Activated naive CD4-positive, alpha-beta T cell treated with anti-CD3 and anti-CD28 coated beads, Interleukin-2, amount 10 ng/mL, durations not matched to agents 7 days and 5 days (primary cell): ENCODE measurements at regions not wholly inside any gene's neighbourhood (a gene's known extent, or its start where the extent isn't known, plus 50 kb on each side); places are given as distances from the start of the nearest gene placed in this dataset.

Source experiments
- CTCF ChIA-PET: fragments of 350-600 bp; sonication (Branson Sonifier 250); formaldehyde crosslinking; loops from one replicate; lab custom pipeline; 2021; ENCODE audit warnings: antibody characterized with exemption; lab: Charles Lee
- DNase-seq: peaks from one replicate; pipeline ENCODE4 v3.0.0-alpha.2; 2020
- H3K27ac Mint-ChIP-seq: one replicate; pipeline ENCODE4 v1.8.0; 2021; ENCODE audit warnings: mild to moderate bottlenecking, moderate library complexity, mixed read lengths
- H3K27me3 Mint-ChIP-seq: one replicate; pipeline ENCODE4 v1.8.0; 2021; ENCODE audit warnings: mild to moderate bottlenecking, mixed read lengths
- H3K36me3 Mint-ChIP-seq: one replicate; pipeline ENCODE4 v1.8.0; 2021; ENCODE audit warnings: mixed read lengths
- H3K4me1 Mint-ChIP-seq: one replicate; pipeline ENCODE4 v1.8.0; 2021; ENCODE audit warnings: mixed read lengths
- H3K4me3 Mint-ChIP-seq: one replicate; pipeline ENCODE4 v1.8.0; 2021; ENCODE audit warnings: mild to moderate bottlenecking, moderate library complexity, mixed read lengths
- H3K9me3 Mint-ChIP-seq: one replicate; pipeline ENCODE4 v1.8.0; 2021; ENCODE audit warnings: mixed read lengths

DNA sequence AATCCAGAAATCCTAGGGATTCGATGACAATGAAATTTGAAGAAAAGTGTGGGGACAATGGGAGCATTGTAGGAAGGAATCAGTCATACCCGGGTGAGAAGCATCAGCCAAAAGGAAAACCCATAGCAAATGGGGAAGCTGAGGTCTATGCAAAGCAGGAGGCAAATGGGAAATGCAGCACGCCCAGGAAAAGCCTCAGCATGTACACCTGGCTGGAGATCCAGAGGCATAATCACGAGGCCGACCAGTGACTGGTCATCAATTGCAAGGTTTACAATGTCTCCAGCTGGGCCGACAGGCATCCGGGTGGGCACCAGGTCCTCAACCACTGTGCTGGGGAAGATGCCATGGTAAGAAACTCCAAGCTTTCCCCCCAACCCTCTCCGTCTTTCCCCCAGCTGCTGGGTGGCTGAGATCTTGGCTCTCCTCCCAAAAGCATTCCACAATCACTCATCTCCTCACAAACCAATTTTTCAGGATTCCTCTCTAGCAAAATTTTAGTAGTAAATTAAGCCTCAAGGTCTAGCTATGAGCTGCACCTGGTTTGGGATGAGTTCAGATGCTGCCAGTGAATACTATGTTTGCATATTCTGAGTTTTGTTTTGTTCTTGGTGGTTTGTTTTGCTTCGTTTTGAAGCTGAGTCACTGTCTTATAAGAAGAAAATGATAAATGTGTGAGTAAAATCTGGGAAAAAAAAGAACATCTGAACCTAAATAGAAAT lies 98.0 kb upstream of the OR5AK2 start:
- Mint-ChIP-seq H3K27ac (no peak overlapping the region), H3K9me3 (no peaks in the 10 kb centered on the region), H3K36me3 (no peaks in the 10 kb centered on the region), H3K4me1 (no peaks in the 10 kb centered on the region), H3K4me3 (no peak overlapping the region), H3K27me3 (no peaks in the 10 kb centered on the region)
- CTCF ChIA-PET: no interaction called here
- no peak for DNase-seq

DNA sequence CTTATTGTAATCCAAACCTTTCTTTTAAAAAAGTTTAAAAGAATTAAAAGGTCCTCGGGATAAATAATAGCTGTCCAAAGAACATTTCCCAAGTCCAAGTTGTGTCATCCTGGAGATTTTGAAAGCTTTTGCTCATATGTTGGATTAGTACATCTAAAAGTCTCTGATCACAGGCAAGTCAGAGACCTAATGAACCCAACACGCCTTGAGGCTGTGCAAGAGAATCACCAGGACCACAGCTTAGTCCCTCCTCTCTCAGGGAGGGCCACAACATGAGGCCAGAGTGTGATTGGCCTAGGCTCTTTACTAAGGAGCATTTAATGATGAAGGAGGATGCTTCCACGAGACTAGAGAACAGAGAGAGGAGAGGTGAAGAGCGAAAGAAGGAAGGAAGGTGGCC lies 98.7 kb upstream of the OR5AK2 start:
- no peaks in the 10 kb centered on the region for H3K27me3 Mint-ChIP-seq
- H3K27ac Mint-ChIP-seq: no peak overlapping the region
- H3K9me3 Mint-ChIP-seq: no peaks in the 10 kb centered on the region
- no peaks in the 10 kb centered on the region for H3K4me1 Mint-ChIP-seq
- no peak for DNase-seq
- CTCF ChIA-PET: no interaction called here
- H3K36me3 Mint-ChIP-seq: no peaks in the 10 kb centered on the region
- no peak overlapping the region for H3K4me3 Mint-ChIP-seq

DNA sequence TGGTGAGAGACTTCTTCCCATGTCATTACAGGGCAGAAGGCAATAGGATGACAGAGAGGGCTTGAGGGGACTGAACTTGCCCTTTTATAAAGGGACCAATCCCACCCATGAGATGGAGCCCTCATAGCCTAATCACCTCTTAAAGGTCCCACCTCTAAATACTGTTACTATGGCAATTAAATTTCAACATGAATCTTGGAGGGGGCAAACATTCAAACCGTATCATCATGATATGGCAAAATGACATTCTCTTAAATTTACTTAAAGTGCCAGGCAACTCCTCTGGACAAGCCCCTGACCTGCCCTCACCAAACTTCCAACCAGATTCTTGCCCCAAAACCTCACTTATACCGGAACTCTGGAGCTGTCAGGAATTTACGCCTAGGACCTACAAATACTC lies 100.8 kb upstream of the OR5AK2 start:
- Mint-ChIP-seq H3K36me3 (no peaks in the 10 kb centered on the region), H3K27me3 (no peaks in the 10 kb centered on the region), H3K9me3 (no peaks in the 10 kb centered on the region), H3K4me3 (no peak overlapping the region), H3K4me1 (no peaks in the 10 kb centered on the region), H3K27ac (no peak overlapping the region)
- no peak for DNase-seq
- CTCF ChIA-PET: no interaction called here

DNA sequence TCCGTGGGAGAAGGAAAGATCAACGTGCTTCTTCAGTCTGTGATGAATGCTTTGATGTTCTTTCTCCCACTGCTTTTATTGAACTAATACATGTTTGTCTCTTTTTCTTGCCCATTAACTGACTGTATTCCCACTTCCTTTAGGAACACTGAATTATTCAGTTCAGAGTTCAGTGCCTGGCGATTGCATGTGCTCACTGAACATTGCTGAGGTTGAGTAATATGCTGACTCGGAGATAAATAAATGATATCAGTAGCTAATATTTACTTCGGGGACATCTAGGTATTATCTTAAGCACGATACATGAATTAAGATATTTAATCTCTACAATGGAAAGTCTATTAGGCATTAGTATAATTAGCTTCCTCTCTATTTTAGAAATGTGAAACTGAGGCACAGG lies 102.3 kb upstream of the OR5AK2 start:
- H3K27me3 Mint-ChIP-seq: no peaks in the 10 kb centered on the region
- H3K36me3 Mint-ChIP-seq: no peaks in the 10 kb centered on the region
- CTCF ChIA-PET: no interaction called here
- H3K27ac Mint-ChIP-seq: no peak overlapping the region
- no peaks in the 10 kb centered on the region for H3K9me3 Mint-ChIP-seq
- H3K4me1 Mint-ChIP-seq: no peaks in the 10 kb centered on the region
- H3K4me3 Mint-ChIP-seq: no peak overlapping the region
- DNase-seq: no peak

DNA sequence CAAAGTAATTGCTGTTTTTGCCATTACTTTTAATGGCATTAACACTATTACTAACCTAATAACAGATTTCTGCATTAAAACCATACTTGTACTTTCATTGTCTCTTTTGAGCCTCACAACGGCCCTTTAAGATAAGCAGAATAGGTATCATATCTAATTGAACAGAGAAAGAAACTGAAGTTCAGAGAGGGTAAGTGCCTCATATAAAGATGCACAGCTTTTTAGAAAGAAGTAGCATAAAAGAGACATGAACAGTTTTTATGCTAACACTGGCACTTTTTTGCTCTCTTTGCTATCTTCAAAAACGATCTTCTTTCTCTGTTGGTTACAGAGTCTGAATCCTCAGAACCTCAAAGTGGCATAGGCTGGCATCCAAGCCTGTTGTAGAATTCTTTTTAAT lies 102.9 kb upstream of the OR5AK2 start:
- Mint-ChIP-seq H3K9me3 (no peaks in the 10 kb centered on the region), H3K4me3 (no peak overlapping the region), H3K4me1 (no peaks in the 10 kb centered on the region), H3K27me3 (no peaks in the 10 kb centered on the region), H3K36me3 (no peaks in the 10 kb centered on the region), H3K27ac (no peak overlapping the region)
- CTCF ChIA-PET: no interaction called here
- DNase-seq: no peak

DNA sequence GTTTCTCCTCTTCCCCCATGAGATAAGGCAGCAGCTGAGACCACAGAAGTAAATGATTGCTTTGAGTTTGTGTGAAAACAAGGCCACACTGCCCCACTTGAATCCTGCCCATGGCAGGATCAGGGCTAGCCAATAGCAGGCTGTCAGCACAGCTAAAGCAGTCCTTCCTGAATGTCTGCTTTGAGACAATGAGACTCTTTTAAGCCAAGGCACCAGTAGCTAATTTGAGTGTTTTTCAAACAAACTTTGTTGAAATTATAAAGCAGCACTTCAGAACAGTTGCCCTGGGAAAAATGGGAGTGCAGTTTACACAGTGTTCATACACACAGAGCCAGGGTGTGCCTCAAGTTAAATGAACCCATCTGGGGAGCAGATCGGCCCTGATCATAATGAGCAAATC lies 103.5 kb upstream of the OR5AK2 start:
- Mint-ChIP-seq H3K27ac (no peak overlapping the region), H3K27me3 (no peaks in the 10 kb centered on the region), H3K9me3 (no peaks in the 10 kb centered on the region), H3K4me3 (no peak overlapping the region), H3K4me1 (no peaks in the 10 kb centered on the region), H3K36me3 (no peaks in the 10 kb centered on the region)
- CTCF ChIA-PET: no interaction called here
- DNase-seq: no peak

DNA sequence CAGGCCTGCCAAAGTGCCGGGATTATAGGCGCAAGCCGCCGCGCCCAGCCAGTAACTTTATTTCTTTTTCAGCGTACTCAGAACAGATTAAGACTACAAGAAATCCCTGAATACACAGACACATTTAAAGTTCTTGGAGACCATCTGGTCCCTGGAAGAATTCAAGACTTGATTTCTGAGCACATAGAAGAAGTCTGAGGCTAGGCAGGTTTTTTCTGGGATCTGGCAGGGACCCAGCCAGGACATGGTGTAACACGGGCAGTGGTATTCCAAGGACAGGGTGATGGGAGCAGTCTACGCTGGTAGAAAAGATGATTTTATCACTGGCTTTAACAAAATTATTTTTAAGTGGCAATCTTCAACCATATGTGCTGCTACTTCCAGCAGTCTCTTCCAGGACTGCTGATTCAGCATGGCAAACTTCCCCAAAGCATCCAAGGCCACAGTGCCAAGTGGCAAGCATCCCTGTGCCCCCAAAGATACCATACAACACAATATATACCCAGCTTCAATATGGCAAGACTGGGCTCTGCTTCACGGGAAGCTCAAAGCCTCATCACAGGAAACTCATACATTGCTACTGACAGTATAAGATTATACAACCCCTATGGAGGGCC lies 105.2 kb upstream of the OR5AK2 start:
- Mint-ChIP-seq H3K36me3 (no peaks in the 10 kb centered on the region), H3K27ac (no peak overlapping the region), H3K9me3 (no peaks in the 10 kb centered on the region), H3K27me3 (no peaks in the 10 kb centered on the region), H3K4me1 (no peaks in the 10 kb centered on the region), H3K4me3 (no peak overlapping the region)
- CTCF ChIA-PET: no interaction called here
- DNase-seq: no peak

DNA sequence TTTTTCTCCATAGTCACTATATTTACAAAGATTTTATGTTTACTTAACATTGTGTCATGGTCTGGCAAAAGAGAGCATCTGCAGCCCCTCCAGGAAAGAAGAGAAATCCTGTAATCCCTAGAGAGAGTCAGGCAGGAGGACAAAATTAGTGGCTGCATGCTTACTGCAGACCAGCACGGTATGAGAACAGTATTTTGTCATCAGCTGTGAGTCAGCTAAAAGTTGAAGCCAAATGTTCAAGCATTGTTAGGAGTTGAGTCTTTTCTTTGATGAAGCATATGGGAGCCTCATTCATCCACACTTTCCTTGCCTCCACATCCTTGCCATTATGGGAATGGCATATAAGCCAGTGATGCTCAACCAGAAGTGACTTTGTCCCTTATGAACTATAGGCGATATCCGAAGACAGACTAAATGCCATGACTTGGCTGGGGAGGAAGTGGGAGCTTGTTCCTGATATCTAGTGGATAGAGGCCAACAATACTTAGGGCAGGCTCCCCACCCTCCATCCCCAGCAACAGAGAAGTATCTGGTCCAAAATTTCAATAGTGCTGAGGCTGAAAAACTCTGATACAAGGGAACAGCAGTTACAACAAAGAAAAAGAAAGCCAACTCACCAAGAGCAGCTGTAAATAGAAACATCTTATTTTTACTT lies 112.0 kb upstream of the OR5AK2 start:
- no peak overlapping the region for H3K27ac Mint-ChIP-seq
- peaks cover 9% of the 10 kb centered on the region for H3K9me3 Mint-ChIP-seq
- H3K4me1 Mint-ChIP-seq: no peaks in the 10 kb centered on the region
- H3K36me3 Mint-ChIP-seq: no peaks in the 10 kb centered on the region
- H3K27me3 Mint-ChIP-seq: no peaks in the 10 kb centered on the region
- CTCF ChIA-PET: no interaction called here
- H3K4me3 Mint-ChIP-seq: no peak overlapping the region
- DNase-seq: no peak

DNA sequence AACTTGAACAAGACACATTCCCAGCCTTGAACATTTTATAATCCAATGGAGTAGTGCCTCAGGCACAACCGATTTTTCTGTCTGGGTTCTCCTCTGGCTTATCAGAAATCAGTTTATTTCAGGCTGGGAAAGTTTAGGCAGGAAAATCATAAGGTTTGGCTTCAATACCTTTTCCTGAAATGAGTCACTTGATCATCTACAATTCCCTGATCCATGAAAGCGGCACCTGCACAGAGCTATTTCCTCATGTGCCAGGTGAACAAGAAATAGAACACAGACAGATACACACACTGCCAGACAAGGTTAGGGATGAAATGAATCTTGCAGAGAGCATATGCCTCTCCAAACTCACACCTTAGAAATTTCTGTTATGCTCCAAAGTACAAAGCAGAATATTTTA lies 106.7 kb upstream of the OR9G4 start:
- H3K36me3 Mint-ChIP-seq: no peaks in the 10 kb centered on the region
- DNase-seq: no peak
- no peaks in the 10 kb centered on the region for H3K27me3 Mint-ChIP-seq
- no peak overlapping the region for H3K27ac Mint-ChIP-seq
- H3K9me3 Mint-ChIP-seq: no peaks in the 10 kb centered on the region
- H3K4me3 Mint-ChIP-seq: no peak overlapping the region
- CTCF ChIA-PET: interaction anchor here (0.6 kb wide), 1 partner anchor 15 kb away, joined by 4 read pairs; no protein-coding TSS in a partner anchor
- no peaks in the 10 kb centered on the region for H3K4me1 Mint-ChIP-seq

DNA sequence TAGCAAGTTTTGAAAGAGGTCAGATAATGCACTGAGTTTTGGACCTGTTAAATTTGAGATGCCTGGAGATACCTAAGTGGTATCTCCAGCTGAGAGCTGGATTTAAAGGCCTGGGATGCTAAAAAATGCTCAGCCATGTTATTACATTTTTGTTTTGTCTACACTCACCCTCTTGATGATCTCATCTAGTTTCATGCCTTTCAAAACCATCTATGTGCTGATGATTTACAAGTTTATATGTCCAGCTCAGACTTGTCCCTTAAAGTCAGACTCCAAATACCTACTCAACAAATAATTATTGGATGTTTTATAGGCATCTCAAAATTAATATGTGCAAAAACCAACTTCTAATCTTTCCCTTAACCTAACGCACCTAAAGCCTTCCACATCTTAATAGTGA lies 103.6 kb upstream of the OR9G4 start:
- DNase-seq: no peak
- Mint-ChIP-seq H3K27me3 (no peaks in the 10 kb centered on the region), H3K4me1 (no peaks in the 10 kb centered on the region), H3K27ac (no peak overlapping the region), H3K9me3 (no peaks in the 10 kb centered on the region), H3K4me3 (no peak overlapping the region), H3K36me3 (no peaks in the 10 kb centered on the region)
- CTCF ChIA-PET: no interaction called here

DNA sequence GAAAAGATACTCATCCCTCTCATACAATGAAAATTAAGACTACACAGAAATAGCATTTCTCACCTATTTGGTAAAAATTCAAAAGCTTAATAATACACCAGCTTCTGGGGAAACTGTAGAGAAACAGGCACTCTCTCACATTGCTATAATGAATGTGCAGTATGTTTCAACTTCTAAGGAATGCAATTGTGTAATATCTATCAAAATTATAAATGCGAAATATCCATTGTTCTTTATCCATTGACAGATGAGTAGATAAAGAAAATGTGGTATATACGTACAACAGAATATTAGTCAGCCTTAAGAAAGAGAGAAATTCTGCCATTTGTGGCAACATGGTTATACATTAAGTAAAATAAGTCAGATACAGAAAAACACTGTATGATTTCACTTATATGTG lies 101.4 kb upstream of the OR9G4 start:
- no peak for DNase-seq
- Mint-ChIP-seq H3K27me3 (no peaks in the 10 kb centered on the region), H3K36me3 (no peaks in the 10 kb centered on the region), H3K4me3 (no peak overlapping the region), H3K4me1 (no peaks in the 10 kb centered on the region), H3K27ac (no peak overlapping the region), H3K9me3 (no peaks in the 10 kb centered on the region)
- CTCF ChIA-PET: no interaction called here

DNA sequence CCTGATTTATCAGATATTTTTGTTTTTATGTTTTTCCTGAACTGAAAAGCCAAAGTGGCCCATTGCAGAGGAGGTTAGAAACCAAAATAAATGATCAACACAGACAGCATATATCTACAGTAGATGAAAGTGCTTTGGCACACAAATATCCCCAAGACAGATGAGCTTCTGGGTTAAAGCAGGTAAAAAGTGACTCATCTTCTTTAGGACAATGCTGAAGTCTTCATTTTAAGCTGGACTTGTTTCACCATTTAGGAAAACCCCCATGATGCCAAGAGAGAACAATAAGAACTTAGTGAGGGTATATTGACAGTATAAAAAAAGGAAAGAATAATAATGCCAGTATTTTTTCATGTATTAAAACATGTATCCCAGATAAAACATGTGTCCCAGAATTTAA lies 100.8 kb upstream of the OR9G4 start:
- Mint-ChIP-seq H3K27ac (no peak overlapping the region), H3K27me3 (no peaks in the 10 kb centered on the region), H3K4me3 (no peak overlapping the region), H3K36me3 (no peaks in the 10 kb centered on the region), H3K4me1 (no peaks in the 10 kb centered on the region), H3K9me3 (no peaks in the 10 kb centered on the region)
- no peak for DNase-seq
- CTCF ChIA-PET: no interaction called here

DNA sequence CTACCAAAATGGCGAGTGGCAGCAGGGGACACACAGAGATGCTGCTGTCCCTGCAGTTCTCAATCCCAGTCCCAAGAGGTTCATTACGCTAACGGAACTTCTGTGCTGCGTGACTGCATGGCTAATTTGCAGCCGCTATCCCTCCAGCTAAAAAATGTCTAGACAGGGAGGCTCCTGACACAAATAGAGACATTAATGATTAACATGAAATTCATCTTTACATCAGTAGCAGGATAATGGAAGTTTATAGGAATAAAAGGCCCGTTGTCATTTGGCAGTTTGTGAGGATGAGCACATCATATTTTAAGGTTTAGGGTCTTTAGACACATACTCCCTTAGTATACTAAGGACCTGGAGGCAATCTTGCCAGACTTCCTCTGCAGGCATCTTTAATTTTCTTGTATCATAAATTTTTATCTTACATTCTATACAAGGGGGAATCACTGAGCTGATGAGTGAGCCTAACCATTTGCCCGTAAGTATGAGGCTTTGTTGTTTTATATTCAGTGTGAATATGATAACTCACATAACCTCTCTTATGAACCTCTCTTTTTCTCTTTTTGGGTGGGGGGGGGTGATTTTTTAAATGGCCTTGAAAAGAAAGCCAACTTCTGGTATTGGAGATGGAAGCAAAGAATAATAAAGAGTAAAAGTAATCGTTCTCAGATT lies 99.8 kb upstream of the OR9G4 start:
- Mint-ChIP-seq H3K36me3 (no peaks in the 10 kb centered on the region), H3K4me1 (no peaks in the 10 kb centered on the region), H3K27me3 (no peaks in the 10 kb centered on the region), H3K4me3 (no peak overlapping the region), H3K9me3 (no peaks in the 10 kb centered on the region), H3K27ac (no peak overlapping the region)
- DNase-seq: no peak
- CTCF ChIA-PET: no interaction called here

DNA sequence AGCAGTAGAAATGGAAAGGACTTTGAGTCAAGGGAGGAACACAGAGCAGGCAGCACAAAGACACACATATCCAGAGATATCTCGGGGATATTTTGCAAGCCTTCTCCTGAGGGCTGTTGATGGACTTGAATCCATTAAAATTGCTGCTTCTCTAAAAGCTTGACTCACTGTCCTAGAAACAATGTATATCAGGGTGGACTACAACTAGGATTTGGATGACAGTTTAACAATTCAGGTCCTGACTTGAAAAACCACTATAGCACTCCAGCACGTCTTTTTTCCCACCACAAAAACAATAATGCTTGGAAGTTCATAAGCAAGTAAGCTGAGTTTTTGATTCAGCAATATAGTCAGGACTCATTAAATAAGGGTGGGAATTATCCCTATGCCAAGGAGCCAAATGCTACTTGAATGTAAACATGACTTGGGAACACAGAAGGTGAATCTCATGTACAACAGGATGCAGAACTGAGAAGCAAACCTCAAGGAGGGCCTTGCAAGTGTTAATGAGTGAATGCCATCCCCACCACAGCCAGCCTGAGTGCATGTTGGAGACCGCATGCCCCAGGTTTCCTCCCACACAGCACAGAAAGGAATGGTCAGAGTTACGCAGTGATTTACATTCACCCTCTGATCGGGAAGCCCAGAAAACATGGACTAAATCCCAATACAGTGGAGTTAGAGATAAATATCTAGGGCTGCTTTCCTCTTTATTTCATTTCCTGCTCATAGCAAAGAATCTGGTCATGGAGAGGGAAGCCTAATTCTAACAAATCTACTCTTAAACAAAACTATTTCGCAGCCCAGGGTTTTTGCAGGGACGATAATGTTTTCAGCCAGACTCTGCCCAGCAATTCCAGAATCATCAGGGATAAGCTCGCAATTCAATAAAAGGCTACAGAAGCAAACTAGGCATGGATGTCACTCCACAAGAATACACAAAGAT lies 98.4 kb upstream of the OR9G4 start:
- Mint-ChIP-seq H3K4me1 (no peaks in the 10 kb centered on the region), H3K27ac (no peak overlapping the region), H3K27me3 (no peaks in the 10 kb centered on the region), H3K4me3 (no peak overlapping the region), H3K9me3 (no peaks in the 10 kb centered on the region), H3K36me3 (no peaks in the 10 kb centered on the region)
- CTCF ChIA-PET: interaction anchor here (0.8 to 1.7 kb wide), 2 partner anchors 403 to 1505 kb away, joined by 3 to 6 read pairs; no protein-coding TSS in a partner anchor
- no peak for DNase-seq
